Loucy (cell line): ENCODE measurements at regions not wholly inside any gene's neighbourhood (a gene's known extent, or its start where the extent isn't known, plus 50 kb on each side); places are given as distances from the start of the nearest gene placed in this dataset.

Experiments used
- H2AFZ ChIP-seq: fragments of 200-600 bp; sonication (generic); 2 replicates; pipeline ENCODE4 v1.6.0; 2016; ENCODE audit warnings: antibody characterized with exemption, mild to moderate bottlenecking, low read length, moderate library complexity
- H3F3A ChIP-seq: fragments of 200-600 bp; 2 replicates; pipeline ENCODE4 v1.6.0; 2016; ENCODE audit warnings: antibody characterized with exemption, low read depth, mild to moderate bottlenecking
- H3K27me3 ChIP-seq: fragments of 200-600 bp; sonication (generic); 2 replicates; pipeline ENCODE4 v1.6.1; 2014; ENCODE audit warnings: low read length, mild to moderate bottlenecking; ENCODE audit not compliant: insufficient read depth, poor library complexity, severe bottlenecking
- H3K36me3 ChIP-seq: fragments of 200-600 bp; sonication (generic); 2 replicates; pipeline ENCODE4 v1.6.1; 2016; ENCODE audit warnings: low read length; ENCODE audit not compliant: insufficient read depth
- H3K4me1 ChIP-seq: fragments of 200-600 bp; sonication (generic); 2 replicates; pipeline ENCODE4 v1.5.1; 2014; ENCODE audit warnings: low read length, mild to moderate bottlenecking; ENCODE audit not compliant: insufficient read depth, poor library complexity, severe bottlenecking
- H3K4me2 ChIP-seq: fragments of 200-600 bp; sonication (generic); 2 replicates; pipeline ENCODE4 v1.6.0; 2014; ENCODE audit warnings: antibody characterized with exemption, low read length, low read depth, mild to moderate bottlenecking; ENCODE audit not compliant: poor library complexity, severe bottlenecking
- H3K4me3 ChIP-seq: fragments of 200-600 bp; sonication (generic); 2 replicates; pipeline ENCODE4 v1.5.1; 2014; ENCODE audit warnings: low read length, mild to moderate bottlenecking, mixed read lengths; ENCODE audit not compliant: poor library complexity, severe bottlenecking
- H3K79me2 ChIP-seq: fragments of 200-600 bp; sonication (generic); 2 replicates; pipeline ENCODE4 v1.6.1; 2014; ENCODE audit warnings: low read length; ENCODE audit not compliant: insufficient read depth
- H3K9ac ChIP-seq: fragments of 200-600 bp; sonication (generic); 2 replicates; pipeline ENCODE4 v1.6.0; 2014; ENCODE audit warnings: mild to moderate bottlenecking, low read depth, low read length, moderate library complexity; ENCODE audit not compliant: poor library complexity, severe bottlenecking
- H3K9me2 ChIP-seq: fragments of 200-600 bp; sonication (generic); replicated peaks from 2 replicates; pipeline ENCODE4 v1.6.1; 2016; ENCODE audit warnings: low read depth, low read length, mixed read lengths
- H3K9me3 ChIP-seq: fragments of 200-600 bp; sonication (generic); 2 replicates; pipeline ENCODE4 v1.6.1; 2014; ENCODE audit warnings: mild to moderate bottlenecking, antibody characterized with exemption, low read length, low read depth; ENCODE audit not compliant: insufficient read depth
- H4K20me1 ChIP-seq: fragments of 200-600 bp; sonication (generic); 2 replicates; pipeline ENCODE4 v1.6.0; 2014; ENCODE audit warnings: antibody characterized with exemption, low read length, mild to moderate bottlenecking; ENCODE audit not compliant: insufficient read depth, poor library complexity, severe bottlenecking
- EZH2phosphoT487 ChIP-seq: fragments of 200-600 bp; IDR thresholded peaks from 2 replicates; pipeline ENCODE4 v1.6.1; 2018; ENCODE audit warnings: antibody characterized with exemption, mild to moderate bottlenecking, moderate library complexity, borderline replicate concordance
- TF ChIP-seq, protein P1 (sequence below): fragments of 200-600 bp; sonication (generic); conservative IDR thresholded peaks from 2 replicates; pipeline ENCODE4 v1.5.1; 2014; ENCODE audit warnings: mild to moderate bottlenecking, antibody characterized with exemption, low read length

DNA sequence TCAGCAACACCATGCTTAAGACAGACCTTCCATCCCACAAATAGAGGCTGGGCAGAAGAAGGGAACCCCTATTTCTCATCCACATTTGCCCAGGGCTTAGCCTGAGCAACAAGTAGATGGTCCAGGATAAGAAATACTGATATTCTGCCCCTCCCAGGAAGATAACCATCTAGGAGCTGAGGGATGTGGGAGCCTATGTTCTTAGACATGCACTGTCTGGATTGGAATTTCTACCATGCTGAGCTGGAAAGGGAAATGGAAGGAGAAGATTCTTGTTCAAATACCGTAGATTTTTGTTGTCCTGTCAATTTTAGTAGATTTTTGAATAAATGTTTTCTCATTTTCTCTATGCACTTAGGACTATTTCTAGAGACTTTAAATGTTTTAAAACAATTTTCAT lies 450.7 kb upstream of the SEMA6D start:
- Histone ChIP-seq H3K9me2 (no peaks in the 10 kb centered on the region), H3K9ac (no peak overlapping the region), H3K4me2 (no peak overlapping the region), H4K20me1 (no peaks in the 10 kb centered on the region), H3K79me2 (no peaks in the 10 kb centered on the region), H3K36me3 (no peaks in the 10 kb centered on the region), H3K4me1 (no peaks in the 10 kb centered on the region), H3F3A (no peaks in the 10 kb centered on the region), H3K9me3 (no peaks in the 10 kb centered on the region), H3K27me3 (no peaks in the 10 kb centered on the region), H2AFZ (no peak overlapping the region), H3K4me3 (no peak overlapping the region)
- TF ChIP-seq, protein P1, sequence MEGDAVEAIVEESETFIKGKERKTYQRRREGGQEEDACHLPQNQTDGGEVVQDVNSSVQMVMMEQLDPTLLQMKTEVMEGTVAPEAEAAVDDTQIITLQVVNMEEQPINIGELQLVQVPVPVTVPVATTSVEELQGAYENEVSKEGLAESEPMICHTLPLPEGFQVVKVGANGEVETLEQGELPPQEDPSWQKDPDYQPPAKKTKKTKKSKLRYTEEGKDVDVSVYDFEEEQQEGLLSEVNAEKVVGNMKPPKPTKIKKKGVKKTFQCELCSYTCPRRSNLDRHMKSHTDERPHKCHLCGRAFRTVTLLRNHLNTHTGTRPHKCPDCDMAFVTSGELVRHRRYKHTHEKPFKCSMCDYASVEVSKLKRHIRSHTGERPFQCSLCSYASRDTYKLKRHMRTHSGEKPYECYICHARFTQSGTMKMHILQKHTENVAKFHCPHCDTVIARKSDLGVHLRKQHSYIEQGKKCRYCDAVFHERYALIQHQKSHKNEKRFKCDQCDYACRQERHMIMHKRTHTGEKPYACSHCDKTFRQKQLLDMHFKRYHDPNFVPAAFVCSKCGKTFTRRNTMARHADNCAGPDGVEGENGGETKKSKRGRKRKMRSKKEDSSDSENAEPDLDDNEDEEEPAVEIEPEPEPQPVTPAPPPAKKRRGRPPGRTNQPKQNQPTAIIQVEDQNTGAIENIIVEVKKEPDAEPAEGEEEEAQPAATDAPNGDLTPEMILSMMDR = no peak

DNA sequence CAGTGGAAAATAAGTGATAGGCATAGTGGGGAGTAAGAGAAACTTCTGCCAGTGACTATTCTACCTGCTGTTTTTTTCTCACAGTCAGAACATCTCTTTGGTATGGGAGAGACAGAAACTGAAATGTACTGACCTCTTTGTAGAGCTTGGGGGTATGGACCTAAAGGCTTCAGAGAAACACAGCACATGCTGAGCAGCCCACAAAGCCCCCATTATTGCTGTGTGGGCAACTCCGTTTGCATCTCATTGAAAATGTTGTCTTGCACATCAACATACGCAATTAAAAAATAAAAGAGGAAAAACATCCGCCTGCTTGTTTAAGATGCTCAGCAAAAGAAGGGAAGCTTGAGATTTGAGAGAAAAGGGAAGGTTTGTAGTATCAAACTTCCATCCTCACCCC lies 443.4 kb upstream of the SEMA6D start:
- no peak for TF ChIP-seq EZH2phosphoT487
- TF ChIP-seq, protein P1 = no peak
- Histone ChIP-seq H3F3A (no peaks in the 10 kb centered on the region), H3K27me3 (no peaks in the 10 kb centered on the region), H3K79me2 (no peaks in the 10 kb centered on the region), H4K20me1 (no peaks in the 10 kb centered on the region), H2AFZ (no peak overlapping the region), H3K9me2 (no peaks in the 10 kb centered on the region), H3K4me1 (no peaks in the 10 kb centered on the region), H3K4me3 (no peak overlapping the region), H3K9ac (no peak overlapping the region), H3K36me3 (no peaks in the 10 kb centered on the region), H3K4me2 (no peak overlapping the region), H3K9me3 (peaks cover 4% of the 10 kb centered on the region; the same call in 1 of the 2 replicates)

DNA sequence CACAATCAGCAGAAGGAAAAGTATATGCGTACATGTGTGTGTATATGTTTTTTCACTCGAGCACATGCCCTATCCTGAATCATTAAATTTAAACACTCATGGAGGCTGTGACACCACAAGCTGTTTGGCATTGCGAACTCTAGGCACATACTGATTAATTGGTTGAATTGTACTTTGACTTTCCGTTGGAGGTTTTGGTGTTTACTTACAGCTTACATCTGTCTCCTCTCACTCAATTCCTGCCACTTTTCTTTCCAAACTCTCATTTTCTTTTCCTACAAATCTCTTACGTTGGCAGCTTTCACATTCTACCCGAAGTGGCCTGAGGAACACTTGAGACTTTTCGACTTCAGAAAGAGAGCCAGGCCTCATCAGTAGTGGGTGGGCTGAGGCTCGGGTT lies 434.1 kb upstream of the SEMA6D start:
- H3F3A ChIP-seq = no peaks in the 10 kb centered on the region
- H3K9me3 ChIP-seq = no peaks in the 10 kb centered on the region
- H3K79me2 ChIP-seq = no peaks in the 10 kb centered on the region
- no peaks in the 10 kb centered on the region for H3K9me2 ChIP-seq
- TF ChIP-seq EZH2phosphoT487 = no peak
- TF ChIP-seq, protein P1 = no peak
- H3K4me1 ChIP-seq = no peaks in the 10 kb centered on the region
- no peaks in the 10 kb centered on the region for H3K36me3 ChIP-seq
- no peak overlapping the region for H3K4me3 ChIP-seq
- H3K9ac ChIP-seq = no peak overlapping the region
- no peaks in the 10 kb centered on the region for H3K27me3 ChIP-seq
- no peak overlapping the region for H2AFZ ChIP-seq
- no peak overlapping the region for H3K4me2 ChIP-seq
- H4K20me1 ChIP-seq = no peaks in the 10 kb centered on the region
